CD4-positive, alpha-beta T cell treated with Interleukin-6 at 100 ng/mL for 8 hours (primary cell): ENCODE measurements at regions not wholly inside any gene's neighbourhood (a gene's known extent, or its start where the extent isn't known, plus 50 kb on each side); places are given as distances from the start of the nearest gene placed in this dataset.
"Not testable (repeated sequence)": the region's sequence is repeated elsewhere in the genome, so short reads cannot be mapped to it uniquely, and the experiment has no call there.

Experiments
- DNase-seq: peaks from one replicate; pipeline ENCODE4 v3.0.0-alpha.2; 2020; ENCODE audit warnings: mixed read lengths, low spot score

DNA sequence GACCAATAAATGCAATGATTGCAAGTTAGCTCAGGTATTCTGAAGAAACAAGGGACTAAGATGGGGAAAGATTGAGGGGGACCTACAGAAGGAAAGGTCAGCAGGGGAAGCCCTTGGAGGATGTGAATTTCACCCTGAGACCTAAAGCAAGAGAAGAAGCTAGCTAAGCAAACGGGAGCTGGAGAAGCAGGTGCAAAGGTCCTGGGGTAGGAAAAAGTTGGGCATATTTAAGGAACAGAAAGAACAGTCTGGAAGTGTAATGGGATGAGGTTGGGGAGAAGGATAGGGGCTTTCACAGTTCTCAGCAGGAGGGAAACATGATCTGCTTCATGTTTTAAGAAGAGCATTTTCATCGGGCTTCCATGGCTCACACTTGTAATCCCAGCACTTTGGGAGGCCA is 89.7 kb upstream of the SLC45A1 start:
- no peak for DNase-seq

GRCh38 chr1:8227674-8228073 is 90.2 kb upstream of the SLC45A1 start:
- DNase-seq, result not testable (repeated sequence)

- no peak for DNase-seq
These were observed 91.2 kb upstream of the SLC45A1 start for GRCh38 chr1:8226747-8227146.

- not testable (repeated sequence) for DNase-seq
These were observed 91.9 kb upstream of the SLC45A1 start for GRCh38 chr1:8226024-8226423.

GRCh38 chr1:8223526-8223925 is 94.4 kb upstream of the SLC45A1 start:
- no peak for DNase-seq

DNA sequence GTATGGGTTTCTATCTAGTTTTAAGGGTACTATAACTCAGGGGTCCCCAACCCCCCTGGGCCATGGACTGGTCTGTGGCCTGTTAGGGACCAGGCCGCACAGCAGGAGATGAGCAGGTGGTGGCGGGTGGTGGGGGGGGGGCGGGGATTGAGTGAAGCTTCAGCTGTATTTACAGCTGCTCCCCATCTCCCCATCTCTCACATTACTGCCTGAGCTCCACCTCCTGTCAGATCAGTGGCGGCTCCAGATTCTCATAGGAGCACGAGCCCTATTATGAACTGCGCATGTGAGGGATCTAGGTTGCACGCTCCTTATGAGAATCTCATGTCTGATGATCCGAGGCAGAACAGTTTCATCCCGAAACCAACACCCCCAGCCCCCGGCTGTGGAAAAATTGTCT is 95.1 kb upstream of the SLC45A1 start:
- DNase-seq, result no peak

- no peak for DNase-seq
These were observed 98.4 kb upstream of the SLC45A1 start for GRCh38 chr1:8219530-8219929.

DNA sequence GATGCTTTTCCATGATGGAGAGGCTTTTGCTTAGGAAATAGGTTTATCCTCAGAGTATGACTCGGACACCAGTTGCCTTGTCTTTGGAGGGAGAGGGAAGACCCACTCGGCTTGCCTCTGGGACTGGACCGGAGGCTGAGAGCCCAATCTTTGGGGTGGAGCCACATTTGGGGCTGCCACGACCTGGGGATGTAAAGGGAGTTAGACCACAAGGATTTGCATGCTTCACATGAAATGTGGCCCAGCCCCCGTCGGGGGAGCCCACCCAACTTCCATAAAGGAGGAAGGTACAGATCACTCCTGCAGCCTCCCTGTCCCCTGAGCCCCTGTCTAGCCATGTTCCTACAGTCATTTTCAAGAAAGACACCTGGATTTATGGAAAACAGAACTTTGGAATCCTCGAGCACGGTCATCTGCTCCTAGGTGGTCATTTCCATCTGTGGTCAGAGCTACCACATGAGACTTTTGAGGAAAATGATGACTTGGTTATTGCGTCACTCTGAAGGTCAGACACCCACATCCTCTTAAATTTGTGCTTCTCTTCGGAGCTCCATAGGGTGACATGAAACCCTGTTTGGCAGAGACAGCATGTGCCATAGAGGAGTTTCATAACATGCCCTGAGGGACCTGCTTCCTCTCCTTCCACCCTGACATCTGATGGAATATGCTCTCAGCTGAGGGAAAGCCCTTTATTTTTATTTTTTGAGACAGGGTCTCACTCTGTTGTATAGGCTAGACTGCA is 99.4 kb upstream of the SLC45A1 start:
- DNase-seq, result no peak

DNA sequence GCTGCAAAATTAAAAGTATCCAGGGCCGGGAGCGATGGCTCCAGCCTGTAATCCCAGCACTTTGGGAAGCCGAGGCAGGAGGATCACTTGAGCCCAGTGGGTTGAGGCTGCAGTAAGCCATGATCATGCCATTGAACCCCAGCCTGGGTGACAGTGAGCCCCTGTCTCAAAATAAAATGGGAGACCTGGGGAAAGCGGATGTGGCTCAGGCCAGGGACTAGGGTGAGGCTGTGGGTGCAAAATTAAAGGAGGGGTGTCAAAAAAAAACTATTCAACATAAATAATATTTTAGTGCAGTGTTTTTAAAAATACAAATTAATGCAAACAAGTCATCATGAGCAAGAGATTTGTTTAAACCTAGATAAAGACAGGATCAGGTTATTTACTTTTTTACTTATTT is 100.1 kb upstream of the SLC45A1 start:
- no peak for DNase-seq

GRCh38 chr1:8217011-8217711 is 100.8 kb upstream of the SLC45A1 start:
- DNase-seq, result no peak

GRCh38 chr1:8216005-8216404 is 101.9 kb upstream of the SLC45A1 start:
- DNase-seq, result no peak

- no peak for DNase-seq
These were observed 103.3 kb upstream of the SLC45A1 start for GRCh38 chr1:8214501-8215173.

- no peak for DNase-seq
These were observed 104.2 kb upstream of the SLC45A1 start for GRCh38 chr1:8213676-8214075.

GRCh38 chr1:8213136-8213535 is 104.8 kb upstream of the SLC45A1 start:
- DNase-seq, result no peak

DNA sequence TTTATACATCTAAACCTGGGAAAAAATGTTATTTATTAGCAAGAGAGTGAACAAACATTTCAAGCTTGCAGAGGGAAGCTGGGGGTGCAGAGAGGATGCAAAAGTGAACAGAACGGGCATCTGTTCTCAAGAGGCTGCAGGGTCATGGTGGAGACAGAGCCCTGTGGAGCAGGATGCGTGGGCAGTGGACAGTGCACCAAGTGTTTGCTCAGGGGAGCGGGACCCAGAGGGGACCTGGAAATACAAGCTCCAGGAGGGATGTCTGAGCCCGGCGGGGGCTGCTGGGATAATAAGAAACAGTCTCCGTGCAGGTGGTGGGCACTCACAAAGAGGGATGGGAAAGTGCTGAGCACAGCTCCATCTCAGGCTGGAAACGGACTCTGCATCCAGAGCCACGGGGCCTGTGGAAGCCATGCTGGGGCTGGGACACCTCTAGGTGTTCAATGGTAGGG is 105.3 kb upstream of the SLC45A1 start:
- no peak for DNase-seq

DNA sequence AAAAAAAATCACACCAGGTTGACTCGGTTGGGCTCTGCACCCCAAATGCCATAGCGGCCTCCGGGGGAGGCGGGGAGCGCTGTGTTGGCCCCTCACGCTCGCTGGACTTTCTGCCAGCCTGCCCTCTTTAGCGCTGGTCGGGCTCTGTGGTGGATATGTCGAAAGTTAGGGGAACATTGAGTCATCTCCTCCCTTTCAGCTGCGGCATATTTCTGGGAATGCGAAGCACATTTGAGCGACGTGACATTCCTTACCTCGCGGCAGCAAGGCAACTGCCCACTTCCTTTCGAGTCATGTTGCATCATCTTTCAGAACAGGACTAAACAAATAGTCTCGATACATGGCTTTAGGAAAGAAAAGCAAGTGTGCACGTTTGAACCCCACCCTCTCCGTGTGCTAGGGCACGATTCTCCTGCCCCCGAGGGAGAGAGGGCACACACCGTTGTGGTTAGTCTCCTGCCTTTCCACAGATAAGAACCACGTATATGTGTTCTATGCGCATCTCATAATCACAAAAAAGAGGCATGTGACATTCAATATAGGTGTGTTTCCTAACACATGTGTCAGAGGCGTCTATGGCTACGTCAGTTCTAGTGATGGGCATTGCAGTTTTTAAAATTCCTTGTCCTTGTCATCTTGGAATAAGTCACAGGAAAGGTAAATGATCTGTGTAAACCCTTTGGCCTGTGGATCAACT is 105.9 kb upstream of the SLC45A1 start:
- DNase-seq, result no peak

DNA sequence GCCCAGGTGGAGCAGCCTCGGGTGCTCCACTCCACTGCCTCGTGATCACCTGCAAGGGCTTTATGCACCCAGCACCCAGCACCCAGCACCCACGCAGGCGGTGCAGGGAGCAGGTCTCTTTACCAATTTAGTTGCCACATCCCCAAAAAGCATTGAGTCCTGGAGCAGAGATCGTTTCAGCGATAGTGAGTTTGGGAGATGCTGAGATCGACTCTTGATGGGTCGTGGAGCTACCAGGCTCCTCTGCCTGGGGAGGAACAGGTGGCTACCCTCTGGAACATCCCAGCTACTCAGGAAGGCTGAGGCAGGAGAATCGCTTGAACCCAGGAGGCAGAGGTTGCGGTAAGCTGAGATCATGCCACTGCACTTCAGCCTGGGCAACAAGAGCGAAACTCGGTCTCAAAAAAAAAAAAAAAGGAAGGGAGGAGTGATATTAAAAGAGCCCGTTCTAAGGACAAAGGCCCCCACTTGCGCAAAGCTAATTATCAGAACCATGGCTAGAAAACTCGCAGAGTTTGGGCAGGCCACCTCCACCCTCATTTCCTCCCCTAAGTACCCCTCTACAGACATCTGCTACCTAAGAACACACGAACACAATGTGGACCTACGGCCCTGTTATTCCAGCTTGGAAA is 106.5 kb upstream of the SLC45A1 start:
- no peak for DNase-seq

DNA sequence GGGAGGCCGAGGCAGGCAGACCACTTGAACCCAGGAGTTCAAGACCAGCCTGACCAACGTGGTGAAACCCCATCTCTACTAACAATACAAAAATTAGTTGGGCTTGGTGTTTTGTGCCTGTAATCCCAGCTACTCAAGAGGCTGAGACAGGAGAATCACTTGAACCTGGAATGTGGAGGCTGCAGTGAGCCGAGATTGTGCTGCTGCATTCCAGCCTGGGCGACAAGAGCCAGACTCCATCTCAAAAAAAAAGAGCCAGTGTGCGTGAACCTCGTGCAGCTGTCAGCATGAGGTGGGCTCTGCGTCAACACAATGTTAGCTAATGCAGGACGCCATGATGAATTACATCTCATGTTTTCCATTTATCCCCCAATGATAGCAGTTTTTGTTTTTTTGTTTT is 110.7 kb upstream of the SLC45A1 start:
- DNase-seq, result no peak

DNA sequence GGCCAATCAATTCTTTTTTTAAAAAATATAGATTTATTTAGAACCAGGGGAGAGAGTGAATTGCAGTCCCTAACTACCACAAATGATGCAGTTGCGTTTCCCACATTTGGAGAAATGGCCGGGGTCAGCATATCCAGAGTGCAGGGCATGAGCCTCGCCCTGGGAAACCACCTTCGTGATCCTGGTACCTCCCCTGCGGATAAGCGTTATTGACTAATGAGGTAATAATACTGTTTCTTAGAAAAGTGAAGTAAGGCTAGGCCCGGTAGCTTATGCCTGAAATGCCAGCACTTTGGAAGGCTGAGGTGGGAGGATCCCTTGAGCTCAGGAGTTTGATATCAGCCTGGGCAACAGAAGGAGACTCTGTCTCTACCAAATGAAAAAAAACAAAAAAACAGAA is 111.5 kb upstream of the SLC45A1 start:
- DNase-seq, result no peak

GRCh38 chr1:8205771-8206170 is 112.1 kb upstream of the SLC45A1 start:
- no peak for DNase-seq

DNA sequence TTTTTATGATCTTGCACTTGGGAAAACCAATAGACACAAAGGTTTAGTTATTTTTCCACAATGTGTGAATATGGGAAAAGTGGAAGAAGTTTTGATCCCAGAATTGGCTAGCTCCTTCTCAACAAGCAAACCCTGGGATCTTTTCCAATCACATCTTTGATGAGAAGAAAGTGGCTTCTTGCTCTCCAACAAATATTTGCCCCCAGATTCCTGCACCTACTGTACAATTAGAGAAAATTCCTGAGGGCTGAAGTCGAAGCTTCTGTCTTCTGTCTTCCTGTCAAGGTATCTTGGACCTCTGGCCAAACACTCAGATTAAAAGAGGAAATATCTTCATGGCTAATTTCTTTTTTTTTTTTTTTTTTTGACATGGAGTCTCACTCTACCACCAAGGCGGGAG is 113.1 kb upstream of the SLC45A1 start:
- DNase-seq, result no peak

GRCh38 chr1:8203551-8203950 is 114.4 kb upstream of the SLC45A1 start:
- DNase-seq, result no peak
